PC-9 (cell line): ENCODE measurements at regions not wholly inside any gene's neighbourhood (a gene's known extent, or its start where the extent isn't known, plus 50 kb on each side); places are given as distances from the start of the nearest gene placed in this dataset.

ENCODE experiments used
- CTCF ChIP-seq: fragments of 200-600 bp; sonication (generic); conservative IDR thresholded peaks from 2 replicates; pipeline ENCODE4 v1.6.1; 2017; ENCODE audit warnings: mixed run types, antibody characterized with exemption, mild to moderate bottlenecking, moderate library complexity
- EZH2 ChIP-seq: fragments of 200-600 bp; sonication (generic); IDR thresholded peaks from 2 replicates; pipeline ENCODE4 v1.8.0; 2017; ENCODE audit warnings: antibody characterized with exemption, low read depth

GRCh38 chr13:74930402-74931165 is 551.4 kb downstream of the TBC1D4 start:
- TF ChIP-seq CTCF (no peak), EZH2 (no peak)
